ENCODE measurements at regions not wholly inside any gene's neighbourhood (a gene's known extent, or its start where the extent isn't known, plus 50 kb on each side); places are given as distances from the start of the nearest gene placed in this dataset.

DNA sequence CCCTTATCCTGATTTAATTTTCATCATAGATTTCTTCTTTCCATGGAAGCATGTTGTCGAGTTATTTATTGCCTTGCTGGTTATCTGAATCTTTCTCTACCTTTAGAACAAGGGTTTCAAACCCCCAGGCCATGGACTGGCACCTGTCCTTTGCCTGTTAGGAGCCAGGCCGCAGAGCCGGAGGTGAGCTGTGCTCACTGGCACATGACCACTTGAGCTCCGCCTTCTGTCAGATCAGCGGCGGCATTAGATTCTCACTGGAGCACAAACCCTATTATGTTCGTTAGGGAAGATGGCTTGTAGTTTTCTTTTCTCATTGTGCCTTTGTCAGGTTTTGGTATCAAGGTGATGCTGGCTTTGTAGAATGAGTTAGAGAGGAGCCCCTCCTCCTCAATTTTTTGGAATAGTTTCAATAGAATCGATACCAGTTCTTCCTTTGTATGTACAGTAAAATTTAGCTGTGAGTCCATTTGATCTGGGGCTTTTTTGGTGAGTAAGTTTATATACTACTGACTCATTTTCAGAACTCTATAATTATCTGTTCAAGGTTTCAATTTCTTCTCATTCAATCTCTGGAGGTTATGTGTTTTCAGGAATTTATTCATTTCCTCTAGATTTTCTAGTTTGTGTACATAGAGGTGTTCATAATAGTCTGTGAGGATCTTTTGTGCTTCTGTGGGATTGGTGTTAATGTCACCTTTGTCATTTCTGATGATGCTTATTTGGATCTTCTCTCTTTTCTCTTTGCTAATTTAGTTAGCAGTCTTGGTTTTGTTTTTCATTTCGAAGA, 668.0 kb upstream of the FAM98A start:
- BruUV-seq (replicated peaks), result no TSS peak
- POLR2A ChIA-PET, result no interaction called here

DNA sequence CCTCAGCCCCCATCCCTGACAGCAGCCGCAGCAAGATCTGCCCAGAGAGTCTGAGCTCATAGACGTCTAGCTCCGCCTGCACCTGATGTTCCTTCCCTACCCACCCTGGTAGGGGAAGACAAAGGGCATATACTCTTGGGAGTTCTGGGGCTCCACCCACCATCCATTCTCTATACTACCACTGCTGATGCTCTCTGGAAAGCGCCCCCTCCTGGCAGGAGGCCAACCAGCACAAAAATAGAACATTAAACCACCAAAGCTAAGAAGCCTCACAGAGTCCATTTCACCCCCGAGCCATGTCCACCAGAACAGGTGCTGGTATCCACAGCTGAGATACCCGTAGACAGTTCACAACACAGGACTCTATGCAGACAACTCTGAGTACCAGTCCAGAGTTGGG, 662.6 kb upstream of the FAM98A start:
- H3K4me2 ChIP-seq (ENCODE audit: low read length), result no peak overlapping the region
- H3K9me2 ChIP-seq (ENCODE audit: insufficient read depth, low read length), result no peaks in the 10 kb centered on the region
- no peaks in the 10 kb centered on the region for H3K36me3 ChIP-seq (ENCODE audit: insufficient read depth, low read length)
- H4K20me1 ChIP-seq (ENCODE audit: insufficient read depth, low read length), result no peaks in the 10 kb centered on the region
- H2AFZ ChIP-seq (ENCODE audit: low read length), result no peak overlapping the region
- no peak for DNase-seq (ENCODE audit: low spot score)
- ChIA-PET POLR2A (no interaction called here), CTCF (ENCODE audit: unreplicated experiment) (no interaction called here)
- H3K9me3 ChIP-seq (ENCODE audit: low read length), result no peaks in the 10 kb centered on the region
- H3K4me1 ChIP-seq (ENCODE audit: insufficient read depth, low read length, poor library complexity, severe bottlenecking), result no peaks in the 10 kb centered on the region
- no TSS peak for BruUV-seq (replicated peaks)
- intact Hi-C loops (cut with micrococcal nuclease; ENCODE audit: unreplicated experiment), result no loop called here
- no peak overlapping the region for H3K4me3 ChIP-seq (ENCODE audit: low read depth, low read length, poor library complexity, severe bottlenecking)
- no peaks in the 10 kb centered on the region for H3K79me2 ChIP-seq (ENCODE audit: insufficient read depth, low read depth, low read length)
- no peak for TF ChIP-seq EZH2phosphoT487 (IDR thresholded peaks at IDR 0.05; ENCODE audit: borderline replicate concordance, low read depth, low read length)
- TF ChIP-seq, protein P1, sequence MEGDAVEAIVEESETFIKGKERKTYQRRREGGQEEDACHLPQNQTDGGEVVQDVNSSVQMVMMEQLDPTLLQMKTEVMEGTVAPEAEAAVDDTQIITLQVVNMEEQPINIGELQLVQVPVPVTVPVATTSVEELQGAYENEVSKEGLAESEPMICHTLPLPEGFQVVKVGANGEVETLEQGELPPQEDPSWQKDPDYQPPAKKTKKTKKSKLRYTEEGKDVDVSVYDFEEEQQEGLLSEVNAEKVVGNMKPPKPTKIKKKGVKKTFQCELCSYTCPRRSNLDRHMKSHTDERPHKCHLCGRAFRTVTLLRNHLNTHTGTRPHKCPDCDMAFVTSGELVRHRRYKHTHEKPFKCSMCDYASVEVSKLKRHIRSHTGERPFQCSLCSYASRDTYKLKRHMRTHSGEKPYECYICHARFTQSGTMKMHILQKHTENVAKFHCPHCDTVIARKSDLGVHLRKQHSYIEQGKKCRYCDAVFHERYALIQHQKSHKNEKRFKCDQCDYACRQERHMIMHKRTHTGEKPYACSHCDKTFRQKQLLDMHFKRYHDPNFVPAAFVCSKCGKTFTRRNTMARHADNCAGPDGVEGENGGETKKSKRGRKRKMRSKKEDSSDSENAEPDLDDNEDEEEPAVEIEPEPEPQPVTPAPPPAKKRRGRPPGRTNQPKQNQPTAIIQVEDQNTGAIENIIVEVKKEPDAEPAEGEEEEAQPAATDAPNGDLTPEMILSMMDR (conservative IDR thresholded peaks at IDR 0.05; ENCODE audit: low read length), result 0 out of 2 replicates have a peak, but pooled peaks have one; percentile 37
- H3K27ac ChIP-seq (ENCODE audit: low read depth, low read length, poor library complexity, severe bottlenecking), result no peak overlapping the region

More for the DNA sequence above, 668.0 kb upstream of the FAM98A start:
- DNase-seq (ENCODE audit: low spot score), result no peak
- no peak overlapping the region for H3K4me2 ChIP-seq (ENCODE audit: low read length)
- TF ChIP-seq, protein P1 (conservative IDR thresholded peaks at IDR 0.05; ENCODE audit: low read length), result no peak
- TF ChIP-seq EZH2phosphoT487 (IDR thresholded peaks at IDR 0.05; ENCODE audit: borderline replicate concordance, low read depth, low read length), result no peak
- CTCF ChIA-PET (ENCODE audit: unreplicated experiment), result no interaction called here
- no peaks in the 10 kb centered on the region for H3K36me3 ChIP-seq (ENCODE audit: insufficient read depth, low read length)
- no peak overlapping the region for H3K27ac ChIP-seq (ENCODE audit: low read depth, low read length, poor library complexity, severe bottlenecking)
- H3K9me2 ChIP-seq (ENCODE audit: insufficient read depth, low read length), result no peaks in the 10 kb centered on the region
- H4K20me1 ChIP-seq (ENCODE audit: insufficient read depth, low read length), result no peaks in the 10 kb centered on the region
- no peak overlapping the region for H3K4me3 ChIP-seq (ENCODE audit: low read depth, low read length, poor library complexity, severe bottlenecking)
- intact Hi-C loops (cut with micrococcal nuclease; ENCODE audit: unreplicated experiment), result no loop called here
- H3K9me3 ChIP-seq (ENCODE audit: low read length), result no peaks in the 10 kb centered on the region
- no peaks in the 10 kb centered on the region for H3K79me2 ChIP-seq (ENCODE audit: insufficient read depth, low read depth, low read length)
- no peak overlapping the region for H2AFZ ChIP-seq (ENCODE audit: low read length)
- H3K4me1 ChIP-seq (ENCODE audit: insufficient read depth, low read length, poor library complexity, severe bottlenecking), result no peaks in the 10 kb centered on the region

DNA sequence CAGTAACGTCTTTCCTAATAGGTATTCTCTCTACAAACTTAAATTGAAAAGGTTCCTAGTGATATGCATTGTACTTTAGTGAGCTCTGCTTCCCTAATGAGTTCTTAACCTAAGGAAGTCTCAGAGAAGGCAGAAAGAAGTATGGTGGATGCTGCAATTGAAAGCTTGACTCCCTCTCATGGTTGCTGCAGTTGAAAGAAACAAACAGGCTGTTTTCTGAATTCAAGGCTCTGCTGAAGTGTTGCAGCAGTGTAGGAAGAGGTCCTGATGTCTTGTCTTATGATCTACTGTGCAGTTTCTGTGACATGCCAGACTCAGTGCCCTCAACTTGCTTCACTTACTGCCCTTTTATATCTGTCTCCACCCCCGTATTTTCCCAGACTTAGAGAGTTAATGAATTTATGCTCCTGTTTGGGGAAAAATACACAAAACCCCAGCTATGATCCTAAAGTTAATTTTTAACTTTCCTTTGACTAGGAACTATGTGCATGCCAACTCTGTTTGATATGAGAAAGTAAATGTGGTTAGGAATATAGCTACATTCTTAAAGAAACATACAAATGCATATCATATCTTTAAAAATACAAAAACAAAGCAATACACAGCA, 655.3 kb upstream of the FAM98A start:
- no peak overlapping the region for H3K27ac ChIP-seq (ENCODE audit: low read depth, low read length, poor library complexity, severe bottlenecking)
- H2AFZ ChIP-seq (ENCODE audit: low read length), result no peak overlapping the region
- H3K4me3 ChIP-seq (ENCODE audit: low read depth, low read length, poor library complexity, severe bottlenecking), result no peak overlapping the region
- no peaks in the 10 kb centered on the region for H3K9me3 ChIP-seq (ENCODE audit: low read length)
- no peaks in the 10 kb centered on the region for H4K20me1 ChIP-seq (ENCODE audit: insufficient read depth, low read length)
- intact Hi-C loops (cut with micrococcal nuclease; ENCODE audit: unreplicated experiment), result no loop called here
- ChIA-PET POLR2A (no interaction called here), CTCF (ENCODE audit: unreplicated experiment) (no interaction called here)
- H3K36me3 ChIP-seq (ENCODE audit: insufficient read depth, low read length), result no peaks in the 10 kb centered on the region
- no peak for DNase-seq (ENCODE audit: low spot score)
- BruUV-seq (replicated peaks), result no TSS peak
- no peaks in the 10 kb centered on the region for H3K79me2 ChIP-seq (ENCODE audit: insufficient read depth, low read depth, low read length)
- H3K9me2 ChIP-seq (ENCODE audit: insufficient read depth, low read length), result no peaks in the 10 kb centered on the region
- H3K4me2 ChIP-seq (ENCODE audit: low read length), result no peak overlapping the region
- H3K4me1 ChIP-seq (ENCODE audit: insufficient read depth, low read length, poor library complexity, severe bottlenecking), result no peaks in the 10 kb centered on the region
- TF ChIP-seq, protein P1 (conservative IDR thresholded peaks at IDR 0.05; ENCODE audit: low read length), result no peak
- no peak for TF ChIP-seq EZH2phosphoT487 (IDR thresholded peaks at IDR 0.05; ENCODE audit: borderline replicate concordance, low read depth, low read length)

All from OCI-LY7 (cell line).